GM19238 (cell line): ENCODE measurements at regions not wholly inside any gene's neighbourhood (a gene's known extent, or its start where the extent isn't known, plus 50 kb on each side); places are given as distances from the start of the nearest gene placed in this dataset.

Experiments
- DNase-seq: peaks from one replicate; pipeline ENCODE4 v3.0.0; 2011; ENCODE audit warnings: low spot score; ENCODE audit not compliant: insufficient read length

- DNase-seq = no peak
Measured at GRCh38 chr13:76711550-76712182, 174.5 kb downstream of the KCTD12 start.

DNA sequence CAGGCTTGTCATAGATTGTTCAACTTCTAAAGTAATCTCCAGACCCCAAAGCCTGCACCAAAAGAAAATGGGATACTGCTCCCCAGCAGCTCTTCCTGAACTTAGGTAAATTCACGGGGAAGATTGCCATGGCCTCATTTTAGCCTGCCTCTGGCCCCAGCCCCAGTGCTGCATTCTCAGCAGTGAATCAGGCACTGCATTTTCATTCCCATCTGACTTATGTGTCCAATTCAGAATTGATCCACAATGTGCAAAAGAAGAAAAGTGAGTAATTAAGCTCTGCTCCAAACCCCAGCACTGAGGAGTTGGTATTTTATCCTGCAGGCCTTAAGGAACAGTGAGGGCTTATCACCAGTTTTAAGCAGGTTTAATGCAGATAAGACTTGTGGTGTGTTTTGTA, 176.4 kb downstream of the KCTD12 start:
- no peak for DNase-seq

- no peak for DNase-seq
Measured at GRCh38 chr13:76708138-76708688, 178.0 kb downstream of the KCTD12 start.

DNA sequence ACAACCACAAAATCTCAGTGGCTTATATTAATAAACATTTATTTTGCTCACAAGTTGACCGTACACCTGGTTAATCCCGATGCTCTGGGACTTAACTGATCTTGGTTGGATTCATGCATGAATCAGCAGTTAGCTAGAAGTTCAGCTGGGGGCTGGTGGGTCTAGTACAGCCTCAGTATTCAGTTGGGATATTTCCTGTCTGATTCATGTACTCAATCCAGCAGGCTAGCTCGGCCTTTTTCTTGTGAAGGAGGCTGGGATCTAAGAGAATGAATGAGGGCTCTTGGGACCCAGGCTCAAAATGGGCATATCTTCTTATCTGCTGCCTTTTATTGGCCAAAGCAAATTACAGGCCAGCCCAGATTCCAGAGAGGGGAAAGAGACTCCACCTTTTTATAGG, 178.8 kb downstream of the KCTD12 start:
- no peak for DNase-seq

GRCh38 chr13:76703621-76704288, 182.4 kb downstream of the KCTD12 start:
- DNase-seq = no peak

- no peak for DNase-seq
Measured at GRCh38 chr13:76703216-76703615, 183.0 kb downstream of the KCTD12 start.

DNA sequence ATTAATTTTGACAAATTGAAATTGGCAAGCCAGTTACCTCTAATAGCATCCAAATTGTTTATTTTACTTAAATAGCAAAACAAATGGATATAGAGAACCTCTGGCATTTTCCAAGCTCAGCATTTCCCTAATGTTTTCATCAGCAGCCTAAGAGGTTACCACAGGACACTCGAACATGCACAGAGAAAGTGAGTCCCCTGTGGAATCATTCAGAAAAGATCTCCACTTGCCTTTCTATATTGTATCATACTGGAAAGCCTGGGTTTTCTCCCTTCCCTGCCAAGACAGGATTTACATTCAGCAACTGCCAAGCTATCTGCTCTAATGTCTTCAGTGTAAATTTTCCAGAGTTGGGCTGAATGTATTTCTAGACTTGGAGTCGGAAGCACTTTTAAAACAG, 188.9 kb downstream of the KCTD12 start:
- no peak for DNase-seq

- DNase-seq = no peak
Measured at GRCh38 chr13:76696370-76696769, 189.8 kb downstream of the KCTD12 start.

- DNase-seq = no peak
Measured at GRCh38 chr13:76693086-76693485, 193.1 kb downstream of the KCTD12 start.

DNA sequence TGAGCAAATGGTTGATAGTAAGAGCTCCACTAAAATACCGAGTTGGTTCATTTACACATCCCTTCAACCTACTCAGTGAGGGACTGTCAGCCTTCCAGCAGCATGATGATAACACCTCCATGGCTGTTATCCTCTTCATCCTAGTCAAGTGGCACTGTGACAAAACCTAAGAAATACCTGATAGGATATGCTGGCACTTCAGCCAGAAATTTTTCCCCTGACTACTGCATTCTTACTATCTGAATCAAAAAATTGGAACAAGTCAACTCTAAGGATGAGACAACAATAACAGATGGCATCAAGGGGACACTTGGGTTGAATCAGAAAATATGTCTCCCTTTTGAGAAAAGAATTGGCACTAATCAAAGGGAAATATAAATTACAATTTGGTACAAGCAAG, 193.9 kb downstream of the KCTD12 start:
- no peak for DNase-seq

- DNase-seq = no peak
Measured at GRCh38 chr13:76690611-76691010, 195.6 kb downstream of the KCTD12 start.

DNA sequence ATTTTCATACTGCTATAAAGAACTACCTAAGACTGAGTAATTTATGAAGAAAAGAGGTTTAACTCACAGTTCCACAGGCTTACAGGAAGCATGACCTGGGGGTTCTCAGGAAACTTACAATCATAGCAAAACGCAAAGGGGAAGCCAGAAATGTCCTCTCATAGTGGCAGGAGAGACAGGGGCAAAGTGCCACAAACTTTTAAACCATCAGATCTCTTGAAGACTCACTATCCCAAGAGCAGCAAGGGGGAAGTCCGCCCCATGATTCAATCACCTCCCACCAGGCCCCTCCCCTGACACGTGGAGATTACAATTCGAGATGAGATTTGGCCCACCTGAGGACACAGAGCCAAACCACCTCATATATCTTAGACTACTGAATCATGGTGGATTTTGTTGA, 198.7 kb downstream of the KCTD12 start:
- no peak for DNase-seq

DNA sequence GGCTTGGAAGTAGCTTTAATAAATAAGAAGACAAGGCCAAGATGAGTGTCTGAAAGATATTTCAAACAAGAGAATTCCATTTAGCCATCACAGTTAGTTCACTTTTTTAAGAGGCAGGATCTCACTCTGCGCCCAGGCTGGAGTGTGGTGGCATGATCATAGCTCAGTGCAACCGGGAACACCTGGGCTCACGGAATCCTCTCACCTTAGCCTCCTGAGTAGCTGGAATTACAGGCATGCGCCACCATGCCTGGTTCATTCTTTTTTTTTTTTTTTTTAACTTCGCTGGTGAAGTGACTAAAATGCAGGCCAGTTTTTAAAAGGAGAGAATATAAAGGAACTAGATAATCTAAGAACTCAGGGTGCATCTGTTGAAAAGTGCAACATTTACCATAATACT, 200.3 kb downstream of the KCTD12 start:
- no peak for DNase-seq

DNA sequence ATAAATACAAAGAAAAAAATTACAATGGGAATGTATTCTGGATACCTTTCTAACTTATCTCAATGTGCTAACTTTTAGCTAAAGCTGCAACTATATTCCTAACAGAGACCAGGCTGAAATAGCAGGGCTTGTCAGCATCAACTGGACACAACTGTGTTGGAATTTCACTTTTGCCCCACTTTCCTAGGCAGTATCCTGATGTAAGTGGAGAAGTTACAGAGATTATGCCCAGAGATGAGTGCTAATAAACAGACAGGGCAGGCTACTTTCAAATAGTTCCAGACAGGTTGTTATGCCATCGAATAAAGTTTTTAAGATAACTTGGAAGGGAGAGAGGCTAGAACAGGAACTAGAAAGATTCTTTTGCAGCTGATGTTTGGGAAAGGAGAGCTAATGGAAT, 201.9 kb downstream of the KCTD12 start:
- no peak for DNase-seq

DNA sequence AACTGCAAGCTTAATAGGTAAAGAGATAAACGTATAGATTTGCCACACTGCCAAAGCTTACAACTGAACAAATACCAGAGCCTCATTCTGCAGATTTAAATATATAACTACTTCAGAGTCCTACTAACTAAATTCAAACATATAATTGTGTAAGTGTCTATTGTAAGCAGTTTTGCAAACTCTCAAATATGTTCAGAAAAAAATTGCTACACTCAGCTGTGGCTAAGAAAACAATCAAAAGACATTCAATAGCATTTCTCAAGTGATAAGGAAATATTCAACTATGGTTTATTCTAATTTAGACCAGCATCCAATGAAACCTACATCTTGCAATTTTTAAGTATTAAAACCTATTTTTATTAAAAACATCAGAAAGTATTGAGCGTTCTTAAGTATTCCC, 202.4 kb downstream of the KCTD12 start:
- DNase-seq = no peak

DNA sequence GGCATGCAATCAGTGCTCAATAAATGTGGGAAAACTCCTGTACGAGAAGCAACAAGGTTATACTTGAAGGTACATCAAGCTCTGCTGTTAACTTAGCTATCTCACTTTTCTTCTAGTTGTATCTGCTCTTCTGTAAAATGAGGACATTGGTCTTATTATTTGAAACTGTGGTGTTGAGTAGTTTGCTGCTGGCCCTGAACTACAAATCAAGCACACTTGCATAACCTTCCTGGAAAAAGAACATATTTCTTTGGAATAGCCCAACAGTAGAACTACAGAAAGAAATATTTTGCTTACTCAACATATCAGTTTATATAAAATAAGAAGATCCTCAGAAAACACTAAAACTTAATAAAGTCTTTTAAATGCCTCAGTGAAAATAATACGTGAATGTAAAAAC, 203.0 kb downstream of the KCTD12 start:
- no peak for DNase-seq

DNA sequence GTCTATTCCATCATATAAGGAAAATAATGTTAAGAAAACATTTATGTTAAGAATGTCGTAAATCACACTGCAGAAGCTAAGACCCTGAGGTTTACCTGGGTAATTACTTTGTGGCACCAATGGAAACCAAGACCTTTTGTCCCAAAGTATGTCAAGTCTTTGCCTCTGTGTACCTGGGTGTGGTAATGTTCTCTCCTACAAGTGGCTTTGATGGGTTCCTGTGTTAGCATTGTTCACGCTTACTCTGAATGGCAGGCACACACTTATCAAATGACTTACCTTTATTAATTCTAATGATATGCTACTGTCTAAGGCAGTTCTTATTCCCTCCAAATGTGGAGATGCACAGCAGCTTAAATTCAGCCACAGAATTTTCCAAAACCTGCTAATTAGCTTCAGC, 206.1 kb downstream of the KCTD12 start:
- no peak for DNase-seq

- no peak for DNase-seq
Measured at GRCh38 chr13:76677043-76677442, 209.2 kb downstream of the KCTD12 start.

DNA sequence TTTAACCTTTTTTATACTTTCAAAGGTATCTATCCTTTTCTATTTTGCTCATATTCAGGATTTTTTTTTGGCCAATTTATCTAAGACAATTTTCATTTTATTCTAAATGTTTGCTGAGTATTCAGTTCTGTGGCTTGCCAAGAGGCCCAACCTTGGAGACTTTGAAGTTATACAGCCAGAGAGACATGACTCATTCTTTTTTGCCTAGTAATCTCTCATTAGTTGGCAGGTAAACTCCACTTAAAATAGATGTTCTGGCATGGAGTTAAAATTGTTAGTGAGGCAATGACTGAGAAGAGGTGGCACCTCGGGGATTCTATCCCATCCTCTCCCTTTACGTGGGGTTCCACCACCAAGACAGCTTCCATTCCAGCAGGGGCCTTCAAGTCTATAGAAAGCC, 213.8 kb downstream of the KCTD12 start:
- no peak for DNase-seq

GRCh38 chr13:76668716-76669115, 217.5 kb downstream of the KCTD12 start:
- no peak for DNase-seq

- DNase-seq = no peak
Measured at GRCh38 chr13:76668141-76668540, 218.1 kb downstream of the KCTD12 start.

DNA sequence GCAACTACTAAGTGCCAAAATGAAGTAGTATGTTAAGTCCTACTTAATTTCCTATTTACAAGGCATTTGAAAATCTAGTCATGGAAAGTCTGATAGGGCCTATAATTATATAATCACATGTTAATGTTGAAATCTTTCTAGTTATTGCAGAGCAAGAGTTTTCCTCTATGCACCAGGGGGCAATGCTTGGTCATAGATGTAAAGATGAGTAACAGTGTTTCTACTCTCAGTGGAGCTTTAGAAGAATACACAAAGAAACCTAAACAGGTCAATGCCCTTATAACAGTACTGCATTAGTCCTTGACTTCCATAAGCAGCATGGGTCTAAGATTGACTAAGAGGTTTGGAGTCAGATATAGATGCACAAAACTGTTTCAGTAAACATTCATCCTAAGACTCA, 218.7 kb downstream of the KCTD12 start:
- DNase-seq = no peak
